Tibial artery (tissue), 4 donors: ENCODE measurements at regions not wholly inside any gene's neighbourhood (a gene's known extent, or its start where the extent isn't known, plus 50 kb on each side); places are given as distances from the start of the nearest gene placed in this dataset.

ENCODE experiments used
- DNase-seq, 2 donors: peaks; one replicate each; pipeline ENCODE4 v3.0.0-alpha.2; 2019
- H3K27ac ChIP-seq, 2 donors: fragments of 200-600 bp; sonication (generic) in 1 of 2; 1 replicate in 1 of 2; 2 replicates in 1 of 2; pipeline ENCODE4 v1.5.1; 2018 to 2019; ENCODE audit warnings: mild to moderate bottlenecking in 1 of 2
- H3K27me3 ChIP-seq, 2 donors: fragments of 200-600 bp; sonication (generic) in 1 of 2; one replicate each; pipeline versions ENCODE4 v1.5.1 to v1.6.0; 2016 to 2019
- H3K36me3 ChIP-seq, 3 donors: fragments of 200-600 bp; sonication (generic) in 2 of 3; one replicate each; pipeline ENCODE4 v1.5.1; 2016 to 2019; ENCODE audit warnings: mild to moderate bottlenecking in 2 of 3
- H3K4me1 ChIP-seq, 4 donors: fragments of 200-600 bp; sonication (generic) in 2 of 4; 1 replicate in 3 of 4; 2 replicates in 1 of 4; pipeline ENCODE4 v1.5.1; 2016 to 2019
- H3K4me3 ChIP-seq, 2 donors: fragments of 200-600 bp; sonication (generic) in 1 of 2; 1 replicate in 1 of 2; 2 replicates in 1 of 2; pipeline ENCODE4 v1.5.1; 2018 to 2019; ENCODE audit warnings: mild to moderate bottlenecking in 2 of 2
- H3K9me3 ChIP-seq, 3 donors: fragments of 200-600 bp; sonication (generic) in 1 of 3; one replicate each; pipeline ENCODE4 v1.5.1; 2016 to 2019
- intact Hi-C: fragments of 100-400 bp; cut with DNase I; formaldehyde crosslinking; loops from one replicate; pipeline ENCODE4 v1.15.0; 2023; ENCODE audit warnings: low total_unique reads
- TF ChIP-seq, protein P1 (sequence below), 2 experiments: fragments of 200-600 bp in 1 of 2; fragments of 450-650 bp in 1 of 2; IDR thresholded peaks; one replicate each; pipeline ENCODE4 v1.5.1; 2017 to 2019; ENCODE audit warnings: antibody characterized with exemption in 2 of 2, mild to moderate bottlenecking in 1 of 2, moderate library complexity in 1 of 2

DNA sequence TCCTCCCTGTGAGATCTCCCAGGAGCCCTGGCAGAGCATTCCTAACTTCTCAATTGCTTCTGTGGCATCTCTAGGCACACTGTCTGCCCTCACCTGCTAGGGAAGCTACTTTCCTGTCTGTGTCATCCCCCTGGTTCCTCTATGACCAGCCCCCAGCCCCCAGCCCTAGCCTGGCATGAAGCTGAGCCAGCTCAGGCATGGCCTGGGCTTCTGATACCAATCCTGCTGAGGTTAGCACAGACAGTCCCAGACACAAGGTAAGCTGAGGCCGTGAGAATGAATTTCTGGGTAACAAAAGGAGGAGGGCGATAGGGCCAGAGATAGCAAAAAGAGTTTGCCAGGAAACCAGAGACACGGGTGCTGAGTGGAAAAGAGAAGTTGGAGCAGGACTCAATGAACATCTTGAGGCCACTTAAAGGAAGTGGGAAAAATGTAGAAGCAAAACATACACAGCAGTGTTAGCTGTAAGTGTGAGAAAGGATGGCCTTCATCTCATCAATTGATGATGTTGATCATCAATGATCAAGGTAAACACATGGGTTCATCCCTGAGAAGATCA is 87.6 kb upstream of the PICALM start:
- Histone ChIP-seq H3K27me3 (no peaks in the 10 kb centered on the region), H3K36me3 (no peaks in the 10 kb centered on the region), H3K9me3 (no peaks in the 10 kb centered on the region), H3K4me3 (no peak overlapping the region), H3K27ac (peak overlapping the region in 1 of 2 donors; percentile 20), H3K4me1 (peaks cover 0 to 27% (median 20%) of the 10 kb centered on the region in 4 donors)
- DNase-seq: no peak
- intact Hi-C loops: no loop called here
- TF ChIP-seq, protein P1, sequence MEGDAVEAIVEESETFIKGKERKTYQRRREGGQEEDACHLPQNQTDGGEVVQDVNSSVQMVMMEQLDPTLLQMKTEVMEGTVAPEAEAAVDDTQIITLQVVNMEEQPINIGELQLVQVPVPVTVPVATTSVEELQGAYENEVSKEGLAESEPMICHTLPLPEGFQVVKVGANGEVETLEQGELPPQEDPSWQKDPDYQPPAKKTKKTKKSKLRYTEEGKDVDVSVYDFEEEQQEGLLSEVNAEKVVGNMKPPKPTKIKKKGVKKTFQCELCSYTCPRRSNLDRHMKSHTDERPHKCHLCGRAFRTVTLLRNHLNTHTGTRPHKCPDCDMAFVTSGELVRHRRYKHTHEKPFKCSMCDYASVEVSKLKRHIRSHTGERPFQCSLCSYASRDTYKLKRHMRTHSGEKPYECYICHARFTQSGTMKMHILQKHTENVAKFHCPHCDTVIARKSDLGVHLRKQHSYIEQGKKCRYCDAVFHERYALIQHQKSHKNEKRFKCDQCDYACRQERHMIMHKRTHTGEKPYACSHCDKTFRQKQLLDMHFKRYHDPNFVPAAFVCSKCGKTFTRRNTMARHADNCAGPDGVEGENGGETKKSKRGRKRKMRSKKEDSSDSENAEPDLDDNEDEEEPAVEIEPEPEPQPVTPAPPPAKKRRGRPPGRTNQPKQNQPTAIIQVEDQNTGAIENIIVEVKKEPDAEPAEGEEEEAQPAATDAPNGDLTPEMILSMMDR (IDR thresholded peaks at IDR 0.05): no peak

DNA sequence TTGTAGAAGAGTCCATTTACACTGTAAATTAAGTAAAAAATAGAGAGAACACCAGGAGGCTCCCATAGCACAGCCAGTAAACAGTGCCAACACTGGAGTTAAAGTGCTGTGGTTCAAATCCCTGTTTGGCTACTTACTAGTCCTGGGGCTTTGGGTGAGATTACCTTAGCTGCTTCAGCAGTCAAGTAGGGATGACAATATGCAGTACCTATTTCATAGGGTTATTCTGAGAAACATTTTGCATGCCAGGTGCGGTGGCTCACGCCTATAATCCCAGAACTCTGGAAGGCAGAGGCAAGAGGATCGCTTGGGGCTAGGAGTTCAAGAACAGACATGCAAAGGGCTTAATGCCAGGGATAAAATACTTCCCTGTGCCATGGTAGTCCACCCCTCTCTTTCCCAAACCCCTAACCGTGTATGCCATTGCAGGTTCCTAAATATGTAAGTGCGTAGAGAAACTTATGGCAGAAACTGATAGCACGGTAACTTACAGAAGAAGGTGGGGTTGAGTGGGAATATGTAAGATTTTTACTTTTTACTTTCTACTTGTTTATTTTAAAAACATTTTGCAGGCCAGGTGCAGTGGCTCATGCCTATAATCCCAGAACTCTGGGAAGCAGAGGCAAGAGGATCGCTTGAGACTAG is 86.4 kb upstream of the PICALM start:
- no peak for DNase-seq
- Histone ChIP-seq H3K4me1 (peaks cover 0 to 39% (median 32%) of the 10 kb centered on the region in 4 donors), H3K27ac (no peak overlapping the region), H3K4me3 (no peak overlapping the region), H3K27me3 (no peaks in the 10 kb centered on the region), H3K9me3 (no peaks in the 10 kb centered on the region), H3K36me3 (no peaks in the 10 kb centered on the region)
- intact Hi-C loops: no loop called here
- TF ChIP-seq, protein P1 (IDR thresholded peaks at IDR 0.05): no peak

DNA sequence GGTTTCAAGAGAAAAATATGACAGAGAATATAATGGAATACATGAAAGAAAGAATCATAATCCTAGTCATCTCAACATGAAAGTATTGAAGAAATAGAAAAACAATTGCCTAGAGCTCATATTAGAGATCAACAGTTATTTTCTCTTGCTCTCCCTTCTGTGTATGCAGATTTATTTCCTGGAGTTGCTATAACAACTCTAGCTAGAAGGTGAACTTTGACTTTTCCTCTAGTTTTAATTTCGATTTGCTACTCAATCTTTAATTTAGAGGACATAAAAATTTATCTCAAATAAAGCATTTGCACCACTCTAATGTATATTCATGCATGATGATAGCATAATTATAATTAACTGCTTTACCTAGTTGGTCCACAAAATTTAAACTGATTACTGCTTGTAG is 84.6 kb upstream of the PICALM start:
- peak overlapping the region in 1 of 2 donors; percentile 83 for H3K27ac ChIP-seq
- intact Hi-C loops: no loop called here
- peaks cover 0 to 53% (median 43%) of the 10 kb centered on the region in 4 donors for H3K4me1 ChIP-seq
- H3K9me3 ChIP-seq: no peaks in the 10 kb centered on the region
- H3K4me3 ChIP-seq: no peak overlapping the region
- TF ChIP-seq, protein P1 (IDR thresholded peaks at IDR 0.05): no peak
- no peak for DNase-seq
- H3K36me3 ChIP-seq: no peaks in the 10 kb centered on the region
- no peaks in the 10 kb centered on the region for H3K27me3 ChIP-seq

DNA sequence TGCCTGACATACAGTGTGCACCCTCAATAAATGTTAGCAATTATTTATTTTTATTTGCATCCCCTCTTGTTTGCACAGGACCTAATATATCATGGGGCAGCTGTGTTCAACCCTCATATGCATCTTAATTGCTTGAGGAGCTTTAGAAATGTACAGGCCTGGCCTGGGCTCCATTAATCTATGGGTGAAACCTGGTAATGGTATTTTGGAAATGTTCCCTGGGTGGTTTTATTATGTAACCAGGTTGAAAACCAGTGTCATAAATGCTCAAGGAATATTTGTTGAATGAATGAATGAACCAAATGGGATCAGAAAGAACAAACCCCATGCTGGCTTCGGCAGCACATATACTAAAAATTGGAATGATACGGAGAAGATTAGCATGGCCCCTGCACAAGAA is 84.0 kb upstream of the PICALM start:
- peaks cover 0 to 58% (median 44%) of the 10 kb centered on the region in 4 donors for H3K4me1 ChIP-seq
- intact Hi-C loops: no loop called here
- H3K9me3 ChIP-seq: no peaks in the 10 kb centered on the region
- H3K4me3 ChIP-seq: no peak overlapping the region
- TF ChIP-seq, protein P1 (IDR thresholded peaks at IDR 0.05): no peak
- no peaks in the 10 kb centered on the region for H3K27me3 ChIP-seq
- DNase-seq: no peak
- no peaks in the 10 kb centered on the region for H3K36me3 ChIP-seq
- peak overlapping the region; percentile 74 to 83 for H3K27ac ChIP-seq

DNA sequence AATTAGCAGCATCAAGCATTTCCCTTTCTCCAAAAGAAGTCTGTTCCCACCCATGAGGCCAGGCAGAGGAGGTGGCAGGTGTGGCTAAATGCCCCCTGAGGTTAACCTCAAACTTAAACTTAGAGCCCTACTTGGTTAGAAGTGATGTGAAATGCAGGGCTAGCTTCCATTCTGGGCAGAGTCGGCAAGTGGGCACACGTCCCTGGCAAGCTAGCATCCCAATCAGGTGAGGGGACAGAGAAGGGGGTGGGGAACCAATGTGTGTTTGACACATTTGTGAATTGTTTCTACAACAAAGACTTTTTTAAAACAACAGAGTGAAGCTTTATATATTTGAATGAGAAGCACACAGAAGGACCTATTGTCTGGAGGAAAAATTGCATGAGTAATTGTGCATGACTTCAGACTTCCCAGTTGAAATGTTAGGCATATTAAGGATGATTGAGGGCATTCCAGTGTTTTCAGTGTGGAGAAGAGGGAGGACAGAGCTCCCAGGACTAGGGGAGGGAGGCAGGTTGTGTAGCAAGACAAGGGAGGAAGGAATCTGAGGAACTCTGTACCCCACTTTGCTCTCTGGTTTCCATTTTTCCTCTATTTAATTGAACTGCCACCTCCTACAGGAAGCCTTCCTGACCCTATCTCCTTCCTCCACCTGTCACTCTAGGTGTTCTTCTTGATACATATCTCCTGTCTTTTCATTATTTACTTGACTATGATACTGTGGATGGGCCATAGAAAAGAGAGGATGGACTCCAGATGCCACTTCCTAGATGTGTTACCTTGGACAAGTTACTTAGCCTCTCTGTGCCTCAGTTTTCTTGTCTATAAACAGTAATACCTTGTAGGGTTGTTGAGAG is 83.3 kb upstream of the PICALM start:
- H3K9me3 ChIP-seq: no peaks in the 10 kb centered on the region
- TF ChIP-seq, protein P1 (IDR thresholded peaks at IDR 0.05): no peak
- peaks cover 0 to 59% (median 43%) of the 10 kb centered on the region in 4 donors for H3K4me1 ChIP-seq
- intact Hi-C loops: no loop called here
- no peaks in the 10 kb centered on the region for H3K36me3 ChIP-seq
- peak overlapping the region; percentile 74 to 83 for H3K27ac ChIP-seq
- DNase-seq: no peak
- H3K27me3 ChIP-seq: no peaks in the 10 kb centered on the region
- peak overlapping the region in 1 of 2 donors; percentile 6 for H3K4me3 ChIP-seq
